PC-3 (cell line): ENCODE measurements at regions not wholly inside any gene's neighbourhood (a gene's known extent, or its start where the extent isn't known, plus 50 kb on each side); places are given as distances from the start of the nearest gene placed in this dataset.
A peak's percentile ranks its signal among the peaks of the same experiment; 100 is the strongest.

Experiments used
- ATAC-seq: fragments of 200-7000 bp; cut with Tn5 transposase; 2 replicates; pipeline ENCODE4 v1.9.1; 2020; ENCODE audit warnings: mild to moderate bottlenecking, moderate library complexity
- BruUV-seq: library from RNA; stranded (reverse); fragments of 400-500 nt; replicated peaks from 2 replicates; lab custom pipeline; 2021; lab: Mats Ljungman, UMichigan
- CTCF ChIA-PET: fragments of 300-600 bp; sonication (Branson Sonifier 250); formaldehyde crosslinking; loops from one replicate; lab custom pipeline; 2022; ENCODE audit warnings: antibody characterized with exemption; lab: Charles Lee
- POLR2A ChIA-PET: fragments of 300-600 bp; sonication (Branson Sonifier 250); formaldehyde crosslinking; loops from one replicate; lab custom pipeline; 2022; ENCODE audit warnings: antibody characterized with exemption; ENCODE audit not compliant: unreplicated experiment; lab: Charles Lee
- DNase-seq: peaks from one replicate; pipeline ENCODE4 v3.0.0-alpha.2; 2015
- H2AFZ ChIP-seq: fragments of 300-600 bp; sonication (generic); 2 replicates; pipeline ENCODE4 v1.6.0; 2016; ENCODE audit warnings: antibody characterized with exemption, low read length
- H3F3A ChIP-seq: fragments of 300-600 bp; sonication (generic); one replicate; pipeline ENCODE4 v1.6.0; 2017; ENCODE audit warnings: antibody characterized with exemption, low read length, control low read depth, mild to moderate bottlenecking; ENCODE audit not compliant: unreplicated experiment
- H3K27ac ChIP-seq: fragments of 300-600 bp; sonication (generic); 2 replicates; pipeline ENCODE4 v1.5.1; 2016; ENCODE audit warnings: mild to moderate bottlenecking, low read length
- H3K27me3 ChIP-seq: fragments of 300-600 bp; sonication (generic); 2 replicates; pipeline ENCODE4 v1.6.1; 2016; ENCODE audit warnings: low read length, mixed read lengths
- H3K36me3 ChIP-seq: fragments of 300-600 bp; sonication (generic); 2 replicates; pipeline ENCODE4 v1.6.1; 2016; ENCODE audit warnings: low read depth, mixed run types, low read length, mixed read lengths
- H3K4me1 ChIP-seq: fragments of 300-600 bp; sonication (generic); 2 replicates; pipeline ENCODE4 v1.5.1; 2016; ENCODE audit warnings: low read length; ENCODE audit not compliant: insufficient read depth
- H3K4me2 ChIP-seq: fragments of 300-600 bp; sonication (generic); 2 replicates; pipeline ENCODE4 v1.6.0; 2016; ENCODE audit warnings: low read length
- H3K4me3 ChIP-seq: fragments of 300-600 bp; sonication (generic); 2 replicates; pipeline ENCODE4 v1.5.1; 2016; ENCODE audit warnings: mild to moderate bottlenecking, low read length, mixed read lengths
- H3K79me2 ChIP-seq: fragments of 300-600 bp; sonication (generic); 2 replicates; pipeline ENCODE4 v1.6.1; 2017; ENCODE audit warnings: low read length, mixed read lengths
- H3K9ac ChIP-seq: fragments of 300-600 bp; sonication (generic); 2 replicates; pipeline ENCODE4 v1.6.0; 2016; ENCODE audit warnings: mild to moderate bottlenecking, low read length
- H3K9me2 ChIP-seq: fragments of 300-600 bp; sonication (generic); replicated peaks from 2 replicates; pipeline ENCODE4 v1.6.1; 2016; ENCODE audit warnings: mixed run types, low read length, mixed read lengths
- H3K9me3 ChIP-seq: fragments of 300-600 bp; sonication (generic); 2 replicates; pipeline ENCODE4 v1.6.1; 2016; ENCODE audit warnings: low read length, mixed read lengths
- H4K20me1 ChIP-seq: fragments of 300-600 bp; sonication (generic); 2 replicates; pipeline ENCODE4 v1.6.1; 2016; ENCODE audit warnings: low read length, mixed read lengths
- CTCF ChIP-seq: fragments of 300-600 bp; sonication (generic); conservative IDR thresholded peaks from 2 replicates; pipeline ENCODE4 v1.5.1; 2017; ENCODE audit warnings: antibody characterized with exemption, low read depth, mild to moderate bottlenecking, low read length
- EZH2 ChIP-seq: fragments of 300-600 bp; sonication (generic); IDR thresholded peaks from one replicate; pipeline ENCODE4 v1.6.1; 2017; ENCODE audit warnings: antibody characterized with exemption, mild to moderate bottlenecking, low read length; ENCODE audit not compliant: unreplicated experiment
- EZH2phosphoT487 ChIP-seq: fragments of 300-600 bp; sonication (generic); IDR thresholded peaks from 2 replicates; pipeline ENCODE4 v1.6.1; 2018; ENCODE audit warnings: mild to moderate bottlenecking, antibody characterized with exemption, low read length, borderline replicate concordance
- intact Hi-C: fragments of 100-400 bp; cut with micrococcal nuclease; formaldehyde crosslinking; loops from 2 replicates; pipeline ENCODE4 v1.9.0; 2023

GRCh38 chr2:13542642-13543041 is 825.9 kb downstream of the TRIB2 start:
- H3K4me1 ChIP-seq: peaks cover 9% of the 10 kb centered on the region
- no peak overlapping the region for H3K9ac ChIP-seq
- ChIA-PET POLR2A (no interaction called here), CTCF (no interaction called here)
- ATAC-seq (no peak), DNase-seq (no peak)
- no peak overlapping the region for H3K4me2 ChIP-seq
- H3K27me3 ChIP-seq: no peaks in the 10 kb centered on the region
- H3K9me3 ChIP-seq: no peaks in the 10 kb centered on the region
- H4K20me1 ChIP-seq: no peaks in the 10 kb centered on the region
- H3K27ac ChIP-seq: no peak overlapping the region
- no peak for TF ChIP-seq EZH2
- no peak for TF ChIP-seq CTCF
- no peak for TF ChIP-seq EZH2phosphoT487
- H3K4me3 ChIP-seq: no peak overlapping the region
- no peaks in the 10 kb centered on the region for H3K36me3 ChIP-seq
- H3K9me2 ChIP-seq: no peaks in the 10 kb centered on the region
- no peaks in the 10 kb centered on the region for H3F3A ChIP-seq
- H2AFZ ChIP-seq: no peak overlapping the region
- intact Hi-C loops: no loop called here
- no TSS peak for BruUV-seq
- H3K79me2 ChIP-seq: no peaks in the 10 kb centered on the region

- POLR2A ChIA-PET: no interaction called here
- Histone ChIP-seq H3K27ac (no peak overlapping the region), H3K9me2 (no peaks in the 10 kb centered on the region), H4K20me1 (no peaks in the 10 kb centered on the region), H3K36me3 (no peaks in the 10 kb centered on the region), H3K27me3 (no peaks in the 10 kb centered on the region), H3K4me1 (peaks cover 9% of the 10 kb centered on the region), H3F3A (no peaks in the 10 kb centered on the region), H3K9me3 (no peaks in the 10 kb centered on the region), H3K79me2 (no peaks in the 10 kb centered on the region), H3K9ac (no peak overlapping the region), H3K4me2 (no peak overlapping the region), H2AFZ (no peak overlapping the region), H3K4me3 (no peak overlapping the region)
- no peak for TF ChIP-seq EZH2phosphoT487
- no peak for TF ChIP-seq EZH2
- TF ChIP-seq CTCF: no peak
- no TSS peak for BruUV-seq
- CTCF ChIA-PET: no interaction called here
- intact Hi-C loops: no loop called here
- ATAC-seq: no peak
- DNase-seq: no peak
Measured at GRCh38 chr2:13543550-13543949, 826.8 kb downstream of the TRIB2 start.

GRCh38 chr2:13545320-13545719 is 828.6 kb downstream of the TRIB2 start:
- Histone ChIP-seq H3K27me3 (no peaks in the 10 kb centered on the region), H3K4me3 (no peak overlapping the region), H3K4me1 (peaks cover 9% of the 10 kb centered on the region), H3K9me3 (no peaks in the 10 kb centered on the region), H3K27ac (no peak overlapping the region), H3K36me3 (no peaks in the 10 kb centered on the region), H3K79me2 (no peaks in the 10 kb centered on the region), H3K9me2 (no peaks in the 10 kb centered on the region), H3F3A (no peaks in the 10 kb centered on the region), H4K20me1 (no peaks in the 10 kb centered on the region), H3K4me2 (peak overlapping the region; percentile 12; the same call in 1 of the 2 replicates), H3K9ac (no peak overlapping the region), H2AFZ (no peak overlapping the region)
- ATAC-seq: no peak
- ChIA-PET POLR2A (no interaction called here), CTCF (no interaction called here)
- intact Hi-C loops: no loop called here
- no TSS peak for BruUV-seq
- DNase-seq: peak; percentile 66
- TF ChIP-seq EZH2phosphoT487 (no peak), CTCF (no peak), EZH2 (no peak)
